ENCODE measurements at regions not wholly inside any gene's neighbourhood (a gene's known extent, or its start where the extent isn't known, plus 50 kb on each side); places are given as distances from the start of the nearest gene placed in this dataset.

DNA sequence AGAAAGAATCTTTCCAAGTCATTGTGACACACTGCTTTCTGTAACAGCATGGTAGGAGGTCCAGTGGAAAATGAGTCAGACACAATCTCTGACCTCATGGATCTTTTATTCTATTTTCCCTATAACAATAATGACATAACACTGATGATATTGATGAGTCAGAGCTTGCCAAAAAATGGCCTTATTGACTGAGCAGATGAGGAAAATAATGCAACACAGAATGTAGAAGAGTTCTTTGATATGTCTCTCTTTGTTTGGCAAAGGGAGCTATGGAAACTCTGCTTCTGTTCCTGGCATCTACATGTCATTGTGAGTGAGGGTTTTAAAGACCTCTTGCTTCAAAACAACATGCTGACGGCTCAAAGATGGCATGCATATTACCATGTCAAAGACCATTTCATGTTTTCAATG lies 443.1 kb upstream of the ZNF608 start:
- DNase-seq: peak; percentile 30

- DNase-seq: no peak
Measured at GRCh38 chr5:125190232-125191087, 444.0 kb upstream of the ZNF608 start.

DNA sequence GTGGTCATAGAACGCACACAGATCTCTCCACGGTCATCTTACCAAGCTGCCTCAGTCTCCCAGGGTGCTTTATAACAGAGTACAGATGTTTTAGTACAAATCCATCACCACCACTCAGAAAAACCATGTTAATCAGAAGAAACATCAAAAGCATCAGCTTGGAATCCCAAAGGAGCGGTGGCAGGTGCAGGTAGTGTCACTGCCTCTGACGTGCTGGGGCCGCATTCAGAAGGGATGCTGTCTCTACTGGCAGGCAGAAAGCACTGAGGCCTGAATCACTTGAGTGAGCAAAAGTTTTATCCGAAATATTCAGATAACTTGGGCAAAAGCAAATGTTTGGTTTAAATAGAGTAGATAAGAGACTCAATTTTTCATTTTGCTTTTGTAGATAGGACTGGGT lies 448.4 kb upstream of the ZNF608 start:
- DNase-seq: no peak

GRCh38 chr5:125196481-125197111 lies 450.2 kb upstream of the ZNF608 start:
- DNase-seq: no peak

DNA sequence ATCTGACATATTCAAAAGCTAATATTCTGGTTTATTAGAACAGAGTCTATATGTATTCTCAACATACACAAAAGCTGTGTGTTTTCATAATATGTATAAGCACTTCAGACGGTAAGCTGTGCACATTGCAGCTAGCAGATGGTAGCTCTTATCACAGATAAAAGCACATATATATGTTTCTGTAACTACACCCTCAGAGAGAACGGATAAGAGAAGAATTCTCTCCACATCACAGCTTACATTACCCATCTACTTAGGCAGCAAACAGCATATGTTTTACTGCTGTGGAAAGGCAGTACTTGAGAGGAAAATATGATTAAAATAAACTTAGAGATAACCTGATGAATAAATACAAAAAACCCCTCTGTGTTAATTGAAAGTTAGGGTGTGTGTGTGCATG lies 450.9 kb upstream of the ZNF608 start:
- DNase-seq: no peak

GRCh38 chr5:125198270-125198974 lies 452.0 kb upstream of the ZNF608 start:
- DNase-seq: peak; percentile 80

- DNase-seq: no peak
Measured at GRCh38 chr5:125199373-125199772, 452.9 kb upstream of the ZNF608 start.

DNA sequence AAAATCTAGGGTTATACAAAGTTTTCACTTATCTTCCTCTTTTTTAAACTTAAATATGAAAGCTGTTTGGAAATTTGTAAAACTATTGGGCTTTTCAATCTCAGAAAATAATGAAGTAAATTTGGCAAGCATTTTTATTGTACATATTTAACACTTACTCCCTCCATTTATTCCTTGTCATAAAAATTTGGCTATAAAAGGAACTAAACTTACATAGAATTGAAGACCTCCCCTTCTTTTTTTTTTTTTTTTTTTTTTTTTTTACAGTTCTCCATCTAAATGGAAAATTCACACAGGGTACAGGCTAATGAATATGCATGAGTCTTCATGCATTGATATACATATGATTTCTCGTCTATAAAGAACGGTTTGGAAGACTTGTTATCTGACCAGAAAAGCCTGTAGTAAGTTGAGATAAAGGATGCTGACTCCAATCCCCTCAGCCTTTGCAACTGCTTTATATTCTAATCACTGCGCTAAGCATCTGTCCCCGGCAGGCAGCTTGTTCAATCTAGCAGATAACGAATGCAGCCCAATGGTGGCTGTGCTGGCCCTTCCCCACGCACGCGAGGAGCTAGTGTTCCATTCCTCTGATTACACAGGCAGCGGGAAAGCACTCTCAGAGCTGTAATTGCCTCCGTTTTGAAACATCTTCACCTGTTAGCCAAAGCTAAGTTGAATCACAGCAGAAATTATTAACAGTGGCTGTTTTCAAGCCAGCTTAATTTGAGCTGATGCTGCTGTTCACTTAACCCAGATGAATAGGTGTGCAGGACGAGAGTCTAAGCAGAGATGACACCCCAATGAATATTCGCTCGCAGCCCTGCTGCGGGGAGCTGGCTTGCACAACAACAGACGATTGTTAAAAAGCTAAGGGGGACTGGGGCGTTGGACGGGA lies 453.8 kb upstream of the ZNF608 start:
- DNase-seq: no peak

DNA sequence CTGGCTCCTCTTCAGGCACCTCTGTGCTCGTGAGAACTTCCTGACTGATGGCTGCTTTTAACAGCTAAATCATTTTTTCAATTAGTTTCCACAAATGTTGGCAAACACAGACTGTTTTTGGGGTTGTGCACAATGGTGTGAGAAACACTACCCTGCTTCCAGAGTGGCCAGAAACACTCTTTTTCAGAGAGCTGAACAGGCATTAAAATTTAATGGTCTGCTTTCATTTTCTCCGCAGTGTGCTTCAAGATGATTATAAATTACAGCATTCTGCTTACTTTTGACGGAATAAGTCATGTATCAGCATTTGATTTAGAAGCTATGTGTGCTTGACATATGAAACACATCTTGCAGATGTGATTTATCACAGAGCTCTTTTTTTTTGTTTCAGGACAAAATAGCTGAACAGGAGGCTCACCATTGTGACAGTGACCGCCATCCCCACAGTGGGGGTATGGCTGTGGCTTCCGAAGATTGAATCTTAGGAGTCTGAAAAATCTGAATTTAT lies 454.5 kb upstream of the ZNF608 start:
- no peak for DNase-seq

- DNase-seq: no peak
Measured at GRCh38 chr5:125201446-125202052, 455.1 kb upstream of the ZNF608 start.

- DNase-seq: no peak
Measured at GRCh38 chr5:125202353-125202752, 455.9 kb upstream of the ZNF608 start.

- no peak for DNase-seq
Measured at GRCh38 chr5:125202871-125203438, 456.5 kb upstream of the ZNF608 start.

- no peak for DNase-seq
Measured at GRCh38 chr5:125203912-125204311, 457.5 kb upstream of the ZNF608 start.

- DNase-seq: no peak
Measured at GRCh38 chr5:125205601-125206225, 459.3 kb upstream of the ZNF608 start.

DNA sequence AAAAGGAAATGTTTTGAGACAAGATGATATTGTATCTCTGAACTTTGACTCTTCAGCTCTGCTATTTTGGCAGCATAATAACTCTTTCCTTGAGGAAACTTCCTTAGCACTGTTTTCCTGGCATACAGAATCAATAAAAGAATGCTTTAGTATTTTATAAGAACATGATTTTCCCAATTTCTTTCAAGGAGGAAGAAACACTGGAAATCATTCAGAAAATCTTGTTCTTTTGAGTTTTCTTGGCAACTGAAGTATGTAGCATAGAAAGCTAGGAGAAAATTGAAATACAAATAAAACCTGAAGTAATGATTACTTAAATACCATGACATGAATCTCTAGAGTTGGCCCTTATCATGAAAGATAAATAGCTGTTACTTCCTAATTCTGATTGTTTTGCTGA lies 461.4 kb upstream of the ZNF608 start:
- DNase-seq: no peak

GRCh38 chr5:125209650-125210049 lies 463.2 kb upstream of the ZNF608 start:
- DNase-seq: no peak

DNA sequence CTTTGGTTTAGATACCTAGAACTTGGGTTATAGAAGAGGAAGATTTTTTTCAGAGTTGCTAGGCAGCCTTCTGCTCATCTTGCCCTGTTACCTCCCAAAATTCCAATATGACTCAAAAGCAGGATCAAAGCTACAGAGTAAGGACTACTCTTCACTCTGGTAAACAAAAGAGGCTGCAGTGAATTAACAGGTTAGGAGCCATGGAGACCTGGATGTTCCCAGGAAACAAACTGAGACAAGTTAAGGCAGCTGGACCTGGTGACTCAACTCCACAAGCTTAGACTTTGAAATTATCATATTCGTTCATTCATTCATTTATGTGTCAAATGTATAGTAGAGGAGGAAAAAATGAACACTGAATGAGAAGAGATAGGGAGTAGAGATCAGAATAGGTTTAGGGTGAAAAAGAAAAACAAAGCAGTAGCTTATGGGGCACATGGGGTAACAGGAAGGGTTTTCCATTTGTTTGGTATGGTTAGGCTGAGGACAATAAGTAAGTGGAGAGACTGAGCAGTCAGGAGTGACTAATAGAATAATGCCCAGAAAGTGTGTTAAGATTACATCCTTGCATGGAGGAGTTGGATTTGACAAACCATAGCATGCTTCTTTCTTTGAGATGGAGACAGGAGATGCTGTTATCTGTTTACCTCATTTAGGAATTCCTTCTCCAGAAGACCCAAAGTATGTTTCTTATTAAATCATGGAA lies 464.0 kb upstream of the ZNF608 start:
- DNase-seq: peak; percentile 76

DNA sequence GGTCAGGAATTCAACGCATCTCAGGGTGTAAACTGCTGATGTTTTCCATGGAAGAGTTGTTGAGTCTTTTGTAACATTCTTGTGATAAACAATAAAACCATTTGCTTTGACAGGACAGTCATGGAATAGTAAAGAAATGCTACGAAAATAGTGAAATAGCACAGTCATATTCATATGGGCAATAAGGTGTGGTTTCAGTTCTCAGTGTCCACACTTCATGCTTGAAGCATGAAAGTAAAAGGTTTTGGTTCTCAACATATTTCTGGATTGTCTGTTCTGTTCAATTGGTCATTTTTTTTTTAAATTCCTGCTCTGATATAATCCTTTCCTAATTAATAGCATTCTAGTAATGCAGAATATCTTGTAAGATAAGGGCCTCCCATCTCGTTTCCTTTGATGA lies 467.6 kb upstream of the ZNF608 start:
- DNase-seq: no peak

DNA sequence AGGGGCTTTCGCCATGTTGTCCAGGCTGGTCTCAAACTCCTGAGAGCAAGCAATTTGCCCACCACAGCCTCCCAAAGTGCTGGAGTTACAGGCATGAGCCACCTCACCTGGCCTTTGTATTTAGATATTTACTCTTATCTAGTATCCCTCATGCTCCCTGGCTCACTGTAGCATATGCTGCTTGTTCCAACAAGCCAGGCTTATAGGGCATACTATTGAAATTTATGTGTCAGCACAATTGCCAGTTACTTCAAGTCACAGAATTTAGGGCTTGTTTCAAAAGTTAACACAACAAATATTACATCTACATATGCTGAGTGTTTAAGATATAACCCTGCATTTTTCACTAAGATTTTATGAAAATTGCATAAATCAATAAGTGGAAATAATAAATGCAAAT lies 469.2 kb upstream of the ZNF608 start:
- no peak for DNase-seq

DNA sequence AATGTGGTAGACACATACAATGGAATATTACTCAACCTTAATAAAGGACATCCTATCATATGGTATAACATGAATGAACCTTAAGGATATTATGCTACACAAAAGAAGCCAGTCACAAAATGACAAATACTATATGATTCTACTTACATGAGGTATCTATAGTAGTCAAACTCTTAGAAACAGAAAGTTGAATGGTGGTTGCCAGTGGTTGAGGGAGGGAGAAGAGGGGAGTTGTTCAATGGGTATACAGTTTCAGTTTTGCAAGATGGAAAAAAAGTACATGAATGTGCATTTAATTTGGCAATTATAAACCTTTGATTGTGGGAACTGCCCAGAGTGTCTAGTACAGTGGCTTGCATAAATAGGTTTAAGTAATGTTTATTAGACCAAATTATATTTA lies 473.3 kb upstream of the ZNF608 start:
- no peak for DNase-seq

GRCh38 chr5:125220284-125220683 lies 473.8 kb upstream of the ZNF608 start:
- DNase-seq: no peak

Measured in DMS53 (cell line).